ENCODE measurements at regions not wholly inside any gene's neighbourhood (a gene's known extent, or its start where the extent isn't known, plus 50 kb on each side); places are given as distances from the start of the nearest gene placed in this dataset.

DNA sequence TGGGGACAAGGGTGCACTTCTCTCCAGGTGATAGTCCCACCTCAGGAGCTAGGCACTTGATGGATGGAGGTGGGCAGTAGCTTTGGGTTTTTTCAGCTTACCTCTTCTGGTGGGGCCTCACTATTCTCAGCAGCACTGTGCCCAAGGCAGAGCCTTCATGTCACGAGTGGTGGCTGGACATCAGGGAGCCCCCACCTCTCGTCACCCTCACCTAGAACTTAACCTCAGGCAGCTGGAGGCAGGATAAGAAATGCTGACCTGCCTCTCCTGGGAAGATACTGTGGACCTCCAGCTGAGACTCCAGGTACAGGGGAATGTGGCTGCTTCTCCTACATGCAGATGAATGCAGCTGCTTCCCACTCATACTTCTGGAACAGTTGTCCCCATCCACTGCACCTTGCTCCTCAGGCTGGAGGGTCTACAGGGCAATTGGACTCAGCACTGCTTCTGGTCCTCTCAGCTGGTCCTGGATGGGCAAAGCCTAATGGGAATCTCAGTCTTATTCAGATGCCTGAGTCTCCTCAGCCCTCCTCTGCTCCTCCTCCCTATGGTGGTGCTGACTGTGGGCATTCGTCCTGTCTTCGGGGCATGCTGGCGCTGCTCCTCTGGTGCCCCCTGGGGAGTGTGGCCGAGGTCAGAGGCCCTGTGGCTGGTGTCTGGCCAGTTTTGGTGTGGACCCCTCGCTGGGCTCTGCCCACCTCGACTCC, 129.9 kb downstream of the KLF13 start:
- DNase-seq (ENCODE audit: low read depth, low spot score), result no peak

DNA sequence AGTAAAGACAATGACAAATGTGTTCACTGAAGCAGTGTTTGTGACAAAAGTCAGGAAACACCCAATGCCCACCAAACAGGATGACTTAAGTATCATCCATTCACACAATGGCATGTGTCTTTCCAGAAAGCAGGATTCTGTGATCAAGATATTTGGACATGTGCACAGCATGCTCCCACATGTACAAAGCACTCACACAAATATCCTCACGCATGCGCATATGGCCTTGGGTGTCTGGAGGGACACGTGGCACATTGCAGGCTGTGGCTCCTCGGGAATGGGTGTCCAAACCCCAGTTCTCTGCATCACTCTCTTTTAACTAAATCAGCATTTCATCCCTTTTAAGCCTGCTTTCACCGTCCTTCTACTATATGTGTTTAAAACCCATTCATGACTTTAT, 130.5 kb downstream of the KLF13 start:
- no peak for DNase-seq (ENCODE audit: low read depth, low spot score)

DNA sequence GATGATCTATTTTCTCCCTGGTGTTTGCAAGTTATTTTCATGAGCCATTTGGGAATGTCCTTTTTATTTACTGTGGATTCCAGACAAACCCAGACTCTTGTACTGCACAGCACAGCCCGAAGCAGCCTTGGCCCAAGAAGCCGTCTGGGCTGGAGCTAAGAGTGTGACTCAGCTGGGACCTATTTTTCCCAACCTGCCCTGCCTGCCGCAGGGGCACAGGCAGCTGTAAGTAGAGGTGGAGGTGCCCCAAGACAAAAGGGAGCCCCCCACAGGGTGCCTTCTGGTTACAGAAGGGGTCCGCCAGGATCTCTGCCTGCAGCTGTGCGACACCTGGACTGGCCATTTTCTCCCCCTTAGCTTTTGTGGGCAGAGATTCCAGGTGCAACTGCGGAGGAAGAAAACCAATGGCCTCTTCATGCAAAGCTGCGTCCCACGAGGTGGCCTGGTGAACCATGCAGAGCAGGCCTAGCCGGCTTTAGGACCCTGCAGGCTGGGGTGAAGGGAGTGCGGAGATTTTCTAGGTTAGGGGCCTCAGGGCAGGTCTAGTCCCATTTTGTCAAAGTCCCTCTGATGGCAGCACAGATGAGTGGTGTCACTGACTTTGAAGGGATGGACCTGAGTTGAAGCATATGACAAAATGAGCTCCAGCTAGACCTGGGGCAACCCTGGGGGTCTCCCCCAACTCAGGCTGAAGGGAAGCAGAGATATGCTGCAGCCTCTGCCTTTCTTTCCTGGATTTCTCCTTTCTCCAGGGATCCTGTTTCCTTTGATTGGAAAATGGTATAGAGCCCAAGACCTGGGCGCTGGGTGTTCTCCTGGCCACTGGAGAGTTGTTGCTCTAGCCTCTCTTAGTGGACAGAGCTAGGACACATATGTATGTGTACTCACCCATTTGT, 131.2 kb downstream of the KLF13 start:
- DNase-seq (ENCODE audit: low read depth, low spot score), result no peak

DNA sequence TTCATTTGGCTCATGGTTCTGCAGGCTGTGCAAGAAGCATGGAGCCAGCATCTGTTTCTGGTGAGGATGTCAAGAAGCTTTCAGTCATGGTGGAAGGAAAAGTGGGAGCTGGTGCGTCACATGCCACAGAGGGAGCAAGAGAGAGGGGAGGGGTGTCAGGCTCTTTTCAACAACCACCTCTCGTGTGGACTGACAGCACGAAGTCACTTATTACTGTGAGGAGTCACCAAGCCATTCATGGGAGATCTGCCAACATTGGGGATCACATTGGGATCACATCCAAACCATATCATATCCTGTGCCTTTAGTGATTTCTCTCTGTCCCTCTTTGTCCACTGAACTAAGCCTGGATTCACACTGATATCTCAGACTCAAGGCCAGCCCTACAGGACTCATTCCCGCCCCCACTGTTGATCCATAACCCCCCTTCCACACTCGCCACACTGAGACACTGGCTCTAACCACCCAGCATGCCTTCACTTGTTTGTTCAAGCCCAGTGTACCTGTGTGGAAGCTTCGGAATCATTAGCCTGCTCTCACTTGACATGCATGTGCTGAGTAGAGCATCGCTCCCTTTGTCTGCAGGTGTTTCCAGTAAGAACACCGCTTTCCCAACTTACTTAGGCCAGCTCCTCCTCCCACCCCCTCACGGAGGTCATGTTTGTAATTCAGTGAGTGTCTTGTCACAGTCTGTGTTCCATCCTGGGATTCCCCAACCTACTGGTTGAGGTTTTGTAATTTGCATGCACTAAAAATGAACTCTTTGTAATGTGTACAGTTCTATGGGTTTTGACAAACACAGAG, 132.2 kb downstream of the KLF13 start:
- no peak for DNase-seq (ENCODE audit: low read depth, low spot score)

DNA sequence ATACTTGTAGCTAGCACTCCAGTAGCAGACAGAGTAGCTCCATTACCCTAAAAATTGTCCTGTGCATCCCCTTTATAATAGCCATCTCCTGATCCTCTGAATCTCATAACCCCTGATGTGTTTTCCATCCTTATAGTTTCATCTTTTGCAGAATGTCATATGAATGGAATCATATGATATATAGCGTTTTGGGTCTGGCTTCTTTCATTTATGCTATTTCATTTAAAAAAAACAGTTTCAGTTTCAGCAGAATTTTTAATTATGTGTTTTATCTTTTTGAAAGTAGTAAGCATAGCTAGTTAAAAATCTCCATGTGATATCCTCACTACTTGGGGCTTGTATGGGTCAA, 132.7 kb downstream of the KLF13 start:
- no peak for DNase-seq (ENCODE audit: low read depth, low spot score)

DNA sequence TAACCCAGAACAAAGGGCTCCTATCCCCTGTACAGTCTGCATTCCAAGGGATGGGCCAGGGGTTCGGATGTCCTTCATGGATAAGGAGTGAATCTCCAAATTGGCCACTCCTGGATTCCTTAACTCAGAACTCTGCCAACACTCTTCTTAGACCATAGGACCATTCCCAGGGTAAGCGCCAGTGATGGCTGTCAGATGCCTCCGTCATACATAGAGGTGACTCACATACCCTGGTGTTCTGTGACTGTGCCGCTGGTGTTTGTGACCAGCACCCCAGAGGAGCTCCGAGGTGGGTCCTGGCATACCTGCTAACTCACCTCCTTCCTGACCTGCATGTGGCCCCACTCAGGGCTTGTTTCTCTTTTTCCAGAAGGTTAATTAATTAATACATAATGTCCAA, 134.7 kb downstream of the KLF13 start:
- DNase-seq (ENCODE audit: low read depth, low spot score), result no peak

DNA sequence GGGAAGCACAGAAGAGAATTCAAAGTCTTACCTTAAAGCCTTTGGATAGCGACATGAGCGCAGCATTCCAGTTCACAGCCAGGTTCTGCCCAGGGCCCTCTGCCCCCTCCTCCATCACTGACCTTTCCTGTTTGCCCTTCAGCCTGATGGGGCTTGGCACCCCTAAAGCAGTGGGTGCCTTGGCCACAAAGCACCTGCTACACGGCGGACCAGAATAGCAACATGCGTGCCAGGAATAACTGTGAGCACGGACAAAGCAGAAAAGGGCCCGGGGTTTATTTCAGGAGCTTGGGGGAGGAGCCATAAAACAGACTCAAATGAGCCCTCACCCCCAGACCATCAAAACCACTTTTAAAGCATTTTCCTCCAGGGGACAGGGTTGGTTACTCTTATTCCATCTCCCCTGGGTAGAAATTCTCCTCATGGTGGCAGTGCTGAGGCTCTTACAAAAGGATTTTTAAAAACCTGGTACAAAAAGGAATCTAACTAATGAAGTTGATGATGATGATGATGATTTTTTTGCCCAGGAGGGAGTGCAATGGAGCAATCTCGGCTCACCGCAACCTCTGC, 135.4 kb downstream of the KLF13 start:
- DNase-seq (ENCODE audit: low read depth, low spot score), result no peak

DNA sequence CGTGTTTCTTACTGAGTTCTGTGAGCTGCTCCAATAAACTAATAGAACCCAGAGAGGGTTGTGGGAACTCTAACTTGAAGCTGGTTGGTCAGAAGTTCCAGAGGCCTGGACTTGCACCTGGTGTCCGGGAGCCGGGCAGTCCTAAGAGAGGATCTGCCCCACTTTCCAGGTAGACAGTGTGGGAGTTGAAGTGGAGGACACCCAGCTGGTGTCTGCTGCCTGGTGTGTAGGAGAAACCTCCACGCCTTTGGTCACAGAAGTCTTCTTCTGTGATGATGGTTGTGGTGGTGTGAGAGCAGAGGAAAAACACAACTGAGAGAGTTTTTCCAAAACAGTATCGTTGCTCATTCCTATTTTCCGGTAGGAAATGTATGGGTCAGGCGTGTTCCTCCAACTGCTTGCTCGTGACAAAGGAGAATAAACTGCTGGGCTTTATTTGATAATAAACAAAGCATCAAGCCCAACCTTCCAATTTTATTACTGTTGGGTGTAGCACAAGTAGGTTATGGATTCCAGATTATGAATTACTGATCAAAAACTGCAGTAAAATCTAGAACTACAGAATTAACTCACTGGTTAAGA, 137.0 kb downstream of the KLF13 start:
- no peak for DNase-seq (ENCODE audit: low read depth, low spot score)

DNA sequence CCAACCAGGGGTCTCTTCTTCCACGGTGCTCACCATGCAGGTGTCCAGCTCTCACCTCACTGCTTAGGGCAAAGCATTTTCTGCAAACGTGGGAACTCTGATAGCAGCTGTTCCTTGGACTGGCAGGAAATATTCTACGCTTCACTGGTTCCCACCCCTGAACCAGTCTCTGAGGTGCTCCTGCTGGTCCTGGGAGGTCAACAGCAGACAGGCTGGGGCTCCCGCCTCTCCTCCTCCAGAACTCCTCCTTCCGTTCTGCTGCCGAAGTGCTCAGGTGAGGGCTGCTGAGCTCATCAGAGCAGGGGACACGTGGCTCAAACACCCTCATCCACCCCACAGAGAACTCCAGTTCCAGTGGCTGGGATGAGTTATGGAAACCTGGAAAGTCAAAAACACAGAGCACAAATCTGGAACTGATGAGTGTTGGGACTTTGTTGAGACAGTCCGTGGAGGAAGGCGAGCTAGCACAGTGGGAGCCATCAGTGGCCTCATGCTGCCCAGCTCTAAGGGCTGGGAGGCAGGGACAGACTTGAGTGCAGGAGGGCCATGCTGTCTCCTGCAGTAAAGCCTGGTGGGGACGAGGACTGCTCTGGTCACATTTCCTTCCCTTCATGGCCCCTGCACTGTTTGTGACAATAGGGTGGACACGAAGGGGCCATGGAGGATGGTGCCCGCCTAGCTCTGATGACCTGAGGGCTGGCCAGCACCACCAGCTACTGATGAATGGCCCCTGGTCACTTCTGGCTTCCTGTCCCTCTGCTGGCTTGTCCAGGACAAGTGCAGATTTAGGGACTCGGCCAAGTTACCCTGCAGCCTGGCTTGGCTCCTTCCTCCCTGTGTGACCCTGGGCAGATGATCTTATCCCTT, 137.8 kb downstream of the KLF13 start:
- DNase-seq (ENCODE audit: low read depth, low spot score), result no peak

DNA sequence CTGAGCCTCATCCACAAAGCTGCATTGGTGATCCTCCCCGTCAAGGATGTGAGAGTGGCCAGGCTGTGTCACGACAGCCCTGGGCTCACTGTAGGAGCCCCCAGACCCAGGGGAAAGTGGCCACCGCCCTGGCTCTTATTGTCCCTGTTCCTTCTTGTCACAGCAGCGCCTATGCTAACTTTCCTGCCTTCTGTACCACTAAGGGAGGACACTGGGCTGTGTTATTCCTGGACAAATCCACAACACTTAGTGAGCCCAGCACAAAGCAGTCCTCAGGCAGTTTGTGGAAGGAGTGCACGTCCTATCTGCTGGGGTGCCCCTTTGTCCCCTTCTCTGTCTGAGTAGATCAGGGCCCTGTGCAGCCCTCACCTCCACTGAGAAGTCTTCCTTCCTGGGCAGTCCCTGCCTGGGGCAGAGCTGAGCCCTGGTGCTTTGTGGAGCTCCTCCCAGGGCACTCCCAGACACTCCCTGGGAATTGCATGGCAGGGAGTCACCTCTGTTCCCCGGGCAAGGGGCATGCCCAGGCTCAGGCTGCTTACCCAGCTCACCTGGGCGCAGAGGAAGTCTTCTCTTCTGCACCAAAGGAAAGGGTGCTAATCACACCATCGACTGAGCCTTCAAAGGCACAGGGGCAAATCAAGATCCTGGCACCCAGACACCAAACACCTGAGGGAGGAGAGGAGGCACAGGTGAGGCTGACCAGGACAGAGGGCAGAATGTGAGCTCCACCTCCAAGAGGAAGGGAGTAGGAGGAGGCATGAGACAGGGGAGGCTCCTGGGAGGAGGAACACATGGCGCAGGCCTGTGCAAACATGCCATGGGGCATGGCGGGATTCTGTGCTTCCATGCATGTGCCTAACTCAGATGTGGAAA, 138.7 kb downstream of the KLF13 start:
- no peak for DNase-seq (ENCODE audit: low read depth, low spot score)

DNA sequence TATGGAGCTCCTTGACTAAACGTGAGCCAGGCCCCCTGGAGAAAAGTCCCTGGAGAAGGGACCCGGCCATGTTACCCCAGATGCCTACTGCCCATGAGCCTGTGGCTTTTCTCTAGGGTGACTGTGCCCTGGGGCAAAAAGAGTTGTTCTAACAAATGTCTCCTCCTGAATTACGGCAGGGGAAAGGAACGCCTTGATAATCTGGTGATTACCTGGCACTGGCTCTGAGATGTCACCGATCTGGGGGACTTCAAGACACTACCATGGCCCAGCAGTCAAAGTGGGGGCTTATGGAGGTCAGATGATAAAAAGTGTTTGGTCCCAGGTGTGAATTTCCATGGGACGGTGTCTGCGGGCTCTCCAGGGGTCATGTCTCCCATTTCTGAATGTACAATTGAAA, 140.7 kb downstream of the KLF13 start:
- DNase-seq (ENCODE audit: low read depth, low spot score), result no peak

DNA sequence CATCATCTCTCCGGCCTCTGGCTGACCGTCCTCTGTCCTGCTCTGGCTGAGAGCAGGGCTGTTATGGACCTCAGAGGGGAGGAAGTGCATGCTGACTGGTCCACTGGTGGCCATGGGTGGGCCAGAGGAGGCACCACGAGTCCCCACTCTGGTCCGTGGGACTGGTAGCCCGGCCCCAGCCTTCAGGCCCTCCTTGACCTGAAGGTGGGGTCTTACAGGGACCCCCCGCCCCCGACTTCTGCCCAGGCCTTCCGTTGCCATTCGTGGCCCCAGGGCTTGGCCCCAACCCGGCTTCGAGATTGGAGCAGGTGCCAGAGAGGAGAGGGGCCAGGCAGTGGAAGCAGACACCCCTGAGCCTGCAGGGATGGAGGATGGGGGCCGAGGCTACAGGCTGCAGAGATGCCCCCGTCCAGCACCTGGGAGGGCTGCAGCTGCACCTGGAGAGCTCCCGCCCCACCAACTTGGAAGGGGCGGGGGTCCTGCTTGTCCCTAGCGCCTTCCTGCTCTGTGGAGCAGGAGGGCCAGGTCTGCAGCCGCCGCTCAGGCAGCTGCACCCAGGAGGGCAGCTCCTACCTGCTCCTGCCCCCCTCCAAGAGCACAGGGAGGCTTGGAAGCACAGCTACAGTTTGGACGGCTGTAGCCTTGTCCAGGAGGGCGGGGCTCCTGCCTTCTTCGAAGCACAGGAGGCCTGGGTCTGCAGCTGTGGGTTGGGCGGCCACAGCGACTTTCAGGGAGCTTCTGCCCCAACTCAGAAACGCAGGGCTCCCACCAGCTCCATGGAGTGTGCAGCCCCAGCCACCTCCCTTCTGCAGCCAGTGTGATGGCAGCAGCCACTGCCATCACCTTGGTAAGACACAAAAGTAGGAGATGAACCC, 142.5 kb downstream of the KLF13 start:
- no peak for DNase-seq (ENCODE audit: low read depth, low spot score)

DNA sequence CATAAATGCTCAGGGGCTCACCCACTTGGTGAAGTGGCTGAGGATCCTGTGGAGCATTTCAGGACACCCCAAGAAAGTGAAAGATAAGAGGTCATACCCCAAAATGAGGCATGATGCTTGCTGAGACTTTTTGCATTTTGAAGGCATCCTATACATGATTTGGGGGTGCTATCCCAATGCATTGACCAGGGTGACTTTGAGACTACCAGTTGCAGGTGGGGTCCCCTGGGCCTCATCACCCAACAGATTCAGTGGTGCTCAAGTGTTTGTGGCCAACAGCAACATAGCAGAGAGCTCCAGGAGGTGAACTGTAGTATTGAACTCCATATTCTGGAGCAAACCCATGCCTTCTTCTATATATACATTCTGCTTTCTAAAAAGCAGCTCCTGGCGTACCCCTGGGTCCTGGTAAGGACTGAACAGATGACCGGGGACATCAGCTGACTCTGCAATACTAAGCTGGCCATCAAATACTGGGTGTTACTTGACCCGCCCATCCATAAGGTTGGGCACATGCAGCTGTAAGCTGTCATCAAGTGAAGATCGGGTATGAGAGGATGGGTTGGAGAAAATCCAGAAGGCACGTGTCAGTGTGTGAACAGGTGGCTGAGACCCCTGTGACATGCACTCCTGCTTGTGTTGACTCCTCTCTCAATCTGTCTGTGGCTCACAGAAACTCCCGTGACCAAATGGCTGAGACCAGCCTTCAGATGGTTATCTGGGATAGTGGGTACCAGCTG, 143.3 kb downstream of the KLF13 start:
- no peak for DNase-seq (ENCODE audit: low read depth, low spot score)

DNA sequence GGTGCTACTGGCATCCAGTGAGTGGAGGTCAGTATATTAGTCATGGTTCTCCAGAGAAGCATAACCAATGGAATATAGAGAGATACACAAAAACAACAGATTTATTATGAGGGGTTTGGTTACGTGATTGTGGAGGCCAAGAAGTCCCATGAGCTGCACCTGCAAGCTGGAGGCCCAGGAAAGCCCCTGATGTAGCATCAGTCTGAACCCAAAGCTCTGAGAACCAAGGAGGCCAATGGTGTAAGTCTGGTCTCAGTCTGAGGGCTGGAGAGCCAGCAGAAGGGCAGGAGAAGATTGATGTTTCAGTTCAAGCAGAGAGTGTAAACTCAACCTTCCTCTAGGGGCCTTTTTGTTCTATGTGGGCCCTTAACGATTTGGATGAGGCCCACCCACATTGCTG, 144.1 kb downstream of the KLF13 start:
- DNase-seq (ENCODE audit: low read depth, low spot score), result no peak

DNA sequence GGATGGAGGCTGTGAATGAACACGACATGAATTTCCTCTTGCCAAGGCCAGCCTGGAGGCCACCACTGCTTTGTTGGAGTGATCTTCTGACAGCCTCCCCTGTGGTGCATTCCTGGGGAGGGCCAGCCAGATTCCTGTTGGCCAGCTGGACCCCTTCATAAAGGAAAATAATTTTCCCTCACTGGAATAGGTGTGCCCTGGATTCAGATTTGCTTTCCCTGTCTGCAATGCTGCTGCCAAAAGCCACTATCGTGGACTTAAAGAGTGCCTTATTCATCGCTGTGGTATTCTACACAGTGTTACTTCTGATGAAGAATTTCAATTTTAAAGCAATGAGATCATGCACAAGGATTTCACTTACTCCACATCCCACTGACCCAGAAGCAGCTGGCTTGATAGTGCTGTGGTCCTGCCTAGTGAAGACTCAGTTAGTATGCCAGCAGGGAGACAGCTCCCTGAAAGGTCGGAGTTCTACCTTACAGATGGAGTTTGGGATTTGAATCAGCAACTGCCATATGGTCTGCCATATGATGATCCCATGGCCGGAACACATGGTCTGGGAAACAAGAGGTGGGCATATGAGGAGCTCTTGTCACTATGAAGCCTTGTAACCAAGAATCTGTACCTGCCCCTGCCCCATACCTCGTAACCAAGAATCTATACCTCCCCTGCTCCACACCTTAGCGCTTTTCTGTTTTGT, 145.2 kb downstream of the KLF13 start:
- DNase-seq (ENCODE audit: low read depth, low spot score), result no peak

DNA sequence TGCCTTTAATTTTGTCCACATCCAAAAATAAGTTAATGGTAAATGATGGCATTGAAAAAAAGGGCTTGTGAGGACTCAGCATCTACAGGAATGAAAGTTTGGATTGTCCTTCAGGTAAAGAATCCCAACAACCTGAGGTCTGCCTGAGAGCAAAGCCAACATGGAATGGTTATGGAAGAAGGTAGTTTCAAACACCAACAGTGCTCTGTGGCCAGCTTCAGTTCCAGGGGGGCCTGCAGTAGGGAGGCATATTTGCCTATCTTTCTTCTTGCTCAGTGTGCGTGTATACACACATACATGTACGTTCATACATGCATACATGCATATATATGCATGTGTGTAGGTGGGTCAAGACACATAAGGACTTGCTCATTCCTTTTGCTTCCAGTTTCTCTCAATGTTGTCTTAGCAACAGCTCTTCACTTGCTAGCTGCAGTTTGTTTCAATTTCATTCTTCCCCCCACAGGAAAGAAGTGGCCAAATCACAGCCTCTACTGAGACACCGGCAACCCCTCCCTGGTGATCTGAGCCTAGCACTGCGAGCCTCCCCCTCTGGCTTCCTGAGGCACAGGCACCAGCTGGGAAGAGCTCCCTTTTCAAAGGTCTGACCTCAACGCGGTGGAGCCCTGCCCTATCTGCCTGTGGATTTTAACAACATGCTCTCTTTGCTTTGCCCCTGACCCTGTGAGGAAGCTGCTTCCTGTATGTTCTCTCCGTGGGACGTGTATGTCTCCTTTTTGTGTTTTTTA, 146.2 kb downstream of the KLF13 start:
- no peak for DNase-seq (ENCODE audit: low read depth, low spot score)
